Ovary (tissue), 3 donors: ENCODE measurements at regions not wholly inside any gene's neighbourhood (a gene's known extent, or its start where the extent isn't known, plus 50 kb on each side); places are given as distances from the start of the nearest gene placed in this dataset.

Source experiments
- CTCF ChIP-seq, 3 donors: fragments of 450-650 bp in 2 of 3; fragments of 200-600 bp in 1 of 3; IDR thresholded peaks; one replicate each; pipeline versions ENCODE4 v1.5.1 to v1.8.0; 2016 to 2022; ENCODE audit warnings: antibody characterized with exemption in 3 of 3, mild to moderate bottlenecking in 1 of 3
- POLR2A ChIP-seq: fragments of 450-650 bp; IDR thresholded peaks from one replicate; pipeline ENCODE4 v1.6.1; 2017; ENCODE audit warnings: antibody characterized with exemption, mild to moderate bottlenecking, moderate library complexity
- donor health status: DM: no; HTN: no; CAD: no.

GRCh38 chr2:16194096-16194390, 253.7 kb downstream of the MYCN start:
- TF ChIP-seq CTCF (IDR thresholded peaks at IDR 0.05) (no peak), POLR2A (no peak)
